HG03196 (cell line): ENCODE measurements at regions not wholly inside any gene's neighbourhood (a gene's known extent, or its start where the extent isn't known, plus 50 kb on each side); places are given as distances from the start of the nearest gene placed in this dataset.
"Not testable (repeated sequence)": the region's sequence is repeated elsewhere in the genome, so short reads cannot be mapped to it uniquely, and the experiment has no call there.

Experiments
- ATAC-seq: cut with Tn5 transposase; IDR thresholded peaks from one replicate; pipeline ENCODE4 v1.9.1; 2021; ENCODE audit not compliant: unreplicated experiment

DNA sequence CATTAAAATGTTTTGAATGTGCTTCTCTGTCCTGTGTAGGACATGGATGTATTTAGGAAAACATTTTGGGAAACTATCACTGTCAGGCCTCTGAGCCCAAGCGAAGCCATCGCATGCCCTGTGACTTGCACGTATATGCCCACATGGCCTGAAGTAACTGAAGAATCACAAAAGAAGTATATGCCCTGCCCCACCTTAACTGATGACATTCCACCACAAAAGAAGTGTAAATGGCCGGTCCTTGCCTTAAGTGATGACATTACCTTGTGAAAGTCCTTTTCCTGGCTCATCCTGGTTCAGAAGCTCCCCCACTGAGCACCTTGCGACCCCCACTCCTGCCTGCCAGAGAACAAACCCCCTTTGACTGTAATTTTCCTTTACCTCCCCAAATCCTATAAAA is 191.1 kb upstream of the MEIS1 start:
- not testable (repeated sequence) for ATAC-seq

DNA sequence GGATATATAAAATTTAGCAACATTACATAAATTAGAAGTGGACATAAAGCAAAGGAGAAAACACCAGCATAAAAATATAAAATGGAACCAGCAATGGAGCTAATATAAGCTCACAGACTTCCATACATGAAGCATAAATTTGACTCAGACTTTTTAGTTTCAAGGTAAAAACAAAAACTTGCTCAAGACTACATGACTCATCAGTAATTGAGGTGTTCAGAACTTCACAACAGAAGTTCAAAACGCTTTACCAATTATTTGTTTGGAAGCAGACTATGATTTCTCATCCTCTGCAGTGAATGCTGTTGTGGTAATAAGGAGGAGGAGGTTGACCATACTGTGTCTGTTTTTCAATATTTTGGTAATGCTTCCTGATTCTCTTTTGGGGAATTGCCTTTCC is 192.0 kb upstream of the MEIS1 start:
- not testable (repeated sequence) for ATAC-seq

DNA sequence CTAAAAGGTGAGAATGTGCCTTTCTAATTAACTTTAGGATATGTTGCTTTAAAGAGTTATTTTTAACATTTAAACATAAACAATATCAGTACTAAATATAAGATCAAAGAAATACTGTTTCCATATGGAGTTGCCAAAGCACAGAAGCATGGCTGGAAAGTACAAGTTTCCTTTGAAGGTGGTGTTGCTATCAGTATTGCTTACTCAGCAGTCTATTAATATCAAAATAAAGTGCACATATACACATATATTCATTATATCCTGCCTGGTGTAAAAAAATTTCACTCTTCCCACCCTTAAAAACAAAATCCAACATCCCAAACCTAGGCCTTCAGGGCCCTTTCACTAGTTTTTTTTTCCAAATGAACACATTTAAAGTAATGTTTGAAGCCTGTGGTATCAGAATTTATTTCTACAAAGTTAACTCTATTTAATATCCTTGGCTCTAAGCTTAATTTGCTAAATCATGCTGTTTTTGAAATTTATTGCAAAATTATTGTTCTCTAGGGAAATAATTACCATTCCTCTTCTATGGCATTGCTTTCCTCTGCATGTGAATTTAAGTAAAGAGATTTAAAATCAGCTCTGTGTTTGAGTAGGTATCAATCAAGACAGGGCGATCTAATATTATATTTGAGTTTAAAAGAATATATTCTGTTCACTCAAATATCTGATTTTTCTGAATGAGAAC is 192.7 kb upstream of the MEIS1 start:
- no peak for ATAC-seq

DNA sequence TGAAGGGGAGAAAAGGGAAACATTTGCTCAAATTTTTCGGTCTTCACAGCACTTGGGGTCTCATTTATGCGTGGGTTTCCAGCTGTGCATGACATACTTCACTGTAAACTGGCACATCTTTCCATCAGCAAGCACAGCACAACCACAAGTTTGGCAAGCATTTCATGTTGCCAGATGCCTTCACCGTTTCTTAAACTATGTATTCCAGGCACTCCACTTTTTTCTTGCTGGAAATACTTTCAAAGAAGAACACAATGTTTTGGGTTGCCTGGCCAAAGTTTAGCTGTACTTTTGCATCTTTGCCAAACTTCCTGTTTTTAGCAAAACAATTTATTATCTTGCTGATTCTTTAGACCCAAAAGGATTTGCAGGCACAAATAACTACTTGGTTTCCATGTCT is 194.6 kb upstream of the MEIS1 start:
- ATAC-seq = no peak

DNA sequence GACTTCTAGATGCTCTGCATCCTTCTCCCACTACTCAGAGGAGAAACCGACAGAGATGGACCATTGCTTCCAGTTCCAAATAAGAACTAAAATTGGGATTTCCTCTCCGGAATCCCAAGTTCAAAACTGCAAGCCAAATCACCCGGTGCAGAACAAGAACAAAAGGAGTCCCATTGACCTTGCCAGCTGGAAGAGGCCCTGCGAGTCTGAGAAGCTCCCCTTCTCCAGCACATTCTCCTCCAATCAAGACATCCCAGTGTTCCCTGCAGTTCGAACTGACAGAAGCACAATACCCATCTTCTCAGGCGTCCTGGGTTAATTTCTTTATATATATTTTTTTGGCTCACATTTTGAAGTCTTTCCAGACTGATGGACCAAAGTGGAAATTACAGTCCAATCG is 195.3 kb upstream of the MEIS1 start:
- ATAC-seq = no peak

DNA sequence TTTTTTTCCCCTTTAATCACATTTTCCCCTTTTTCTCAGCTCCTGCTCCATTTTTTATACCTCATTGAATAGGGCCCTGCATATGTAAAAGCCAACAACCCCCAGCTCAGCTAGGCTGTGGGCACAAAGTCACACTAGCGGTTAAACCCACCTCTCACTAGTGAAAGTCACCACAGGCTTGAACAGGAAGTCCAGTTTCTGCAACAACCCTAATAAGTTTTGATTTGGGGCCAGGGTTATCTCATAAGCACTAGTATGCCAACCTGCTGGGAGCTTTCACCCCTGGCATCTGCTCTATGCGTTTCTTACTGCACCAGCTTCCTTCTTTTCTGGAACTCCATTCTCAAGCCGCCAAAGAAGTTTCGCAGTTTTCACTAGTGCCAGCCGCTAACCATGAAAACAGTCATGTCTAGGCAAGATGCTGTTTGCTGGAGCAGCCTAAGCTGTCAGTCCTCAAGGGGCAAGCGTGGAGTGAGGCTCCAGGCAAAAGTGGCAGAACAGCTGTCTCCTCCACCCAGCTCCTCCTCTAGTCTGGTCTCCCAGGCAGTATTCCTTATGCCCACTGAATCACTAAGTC is 197.0 kb upstream of the MEIS1 start:
- no peak for ATAC-seq

DNA sequence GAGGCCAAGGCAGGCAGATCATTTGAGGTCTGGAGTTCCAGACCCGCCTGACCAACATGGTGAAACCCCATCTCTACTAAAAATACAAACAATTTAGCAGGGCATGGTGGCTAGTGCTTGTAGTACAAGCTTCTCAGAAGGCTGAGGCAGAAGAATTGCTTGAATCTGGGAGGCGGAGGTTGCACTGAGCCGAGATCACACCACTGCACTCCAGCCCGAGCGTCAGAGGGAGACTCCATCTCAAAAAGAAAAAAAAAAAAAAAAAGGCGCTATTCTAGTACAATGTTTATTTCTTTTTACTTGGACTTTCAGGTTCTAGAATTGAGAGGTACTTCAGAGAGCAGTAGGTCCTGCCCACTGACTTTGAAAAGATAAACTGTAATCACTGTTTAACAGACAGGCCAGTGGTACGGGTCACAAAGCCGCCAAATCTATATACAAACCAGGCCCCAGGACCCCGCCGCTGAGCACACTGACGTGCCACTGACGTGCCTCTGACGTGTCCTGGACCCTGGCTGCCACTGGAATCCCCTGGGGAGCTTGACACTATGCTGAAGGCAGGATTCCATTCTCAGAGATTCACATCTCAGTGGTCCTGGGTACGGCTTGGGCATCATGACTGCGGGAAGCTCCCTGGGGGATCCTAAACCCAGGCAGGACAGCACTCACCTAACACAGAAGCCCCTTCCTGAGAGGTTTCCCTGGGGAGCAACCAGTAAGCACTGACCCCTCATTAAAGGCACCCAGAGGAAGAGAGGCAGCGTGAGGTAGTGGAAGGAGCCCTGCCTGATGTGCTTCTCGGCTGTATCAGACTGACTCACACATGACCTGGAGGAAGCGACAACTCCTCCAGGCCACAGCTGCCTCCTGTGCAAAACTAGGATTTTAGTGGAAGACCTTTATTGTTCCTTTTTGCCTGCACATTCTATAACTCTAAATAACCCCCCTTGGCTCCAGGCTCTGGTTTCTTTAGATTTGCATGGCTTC is 197.8 kb upstream of the MEIS1 start:
- no peak for ATAC-seq

DNA sequence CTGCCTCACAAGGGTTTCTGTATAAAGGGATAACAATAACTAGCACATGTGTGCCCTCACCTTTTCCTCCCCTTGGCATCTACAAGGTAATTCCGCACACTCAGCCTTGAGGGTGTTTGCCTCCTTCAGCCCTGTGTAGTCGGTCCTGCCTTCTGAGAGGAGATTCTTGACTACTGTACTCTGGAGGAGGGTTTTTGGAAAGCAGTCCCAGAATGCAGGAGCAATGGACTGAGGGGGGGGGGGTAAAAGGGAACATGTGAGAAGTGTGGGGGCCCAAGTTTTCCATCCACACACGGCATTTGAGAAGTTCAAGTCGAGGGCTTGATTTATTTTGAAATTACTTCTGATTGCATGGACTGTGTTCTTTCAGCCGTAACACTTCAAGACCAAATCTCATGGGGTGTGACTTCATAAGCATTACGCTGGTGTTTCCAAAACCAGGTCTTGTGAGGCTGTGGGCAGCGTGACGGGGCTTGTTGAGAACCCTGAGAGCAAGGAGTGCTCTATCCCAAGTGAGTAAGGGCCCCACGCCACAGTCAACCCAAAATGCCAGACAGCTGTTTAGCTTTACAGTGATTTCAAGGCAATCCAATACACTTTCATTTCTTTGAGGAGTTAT is 198.7 kb upstream of the MEIS1 start:
- no peak for ATAC-seq

DNA sequence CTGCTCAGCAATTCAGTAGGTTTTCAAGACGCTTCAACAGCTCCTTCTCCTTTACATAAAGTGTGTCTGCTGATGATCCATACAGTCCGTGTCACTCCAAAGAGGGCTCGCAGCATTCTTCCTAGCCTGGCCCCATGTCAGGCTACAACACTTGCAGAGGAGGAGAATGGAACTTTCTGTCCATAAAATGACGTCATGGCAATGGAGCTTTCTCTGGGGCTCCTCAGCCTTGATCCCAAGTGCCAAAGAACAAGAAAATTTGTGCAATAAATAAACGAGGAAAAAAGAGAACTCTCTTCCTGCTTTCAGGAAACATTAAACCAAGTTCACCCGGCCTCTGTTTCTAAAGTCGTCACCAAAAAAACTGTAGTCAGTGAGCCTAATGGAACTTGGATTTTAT is 199.5 kb upstream of the MEIS1 start:
- ATAC-seq = no peak

DNA sequence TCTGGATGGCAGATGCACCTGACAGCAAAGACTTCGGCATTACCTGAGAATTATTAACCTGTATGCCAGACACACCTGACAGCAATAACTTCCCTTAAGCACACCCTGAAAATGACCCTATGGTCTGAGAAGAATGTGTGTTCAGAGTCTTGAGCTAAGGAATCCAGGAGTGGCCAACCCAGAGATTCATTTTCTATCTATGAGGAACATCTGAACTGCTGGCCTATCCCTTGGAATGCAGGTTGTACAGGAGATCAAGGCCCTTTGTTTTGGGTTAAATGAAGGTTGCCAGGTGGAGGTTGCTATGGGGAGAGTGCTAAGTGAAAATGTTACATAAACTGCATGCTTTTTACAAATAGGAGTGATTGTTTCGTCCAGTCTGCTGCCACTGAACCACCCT is 200.9 kb upstream of the MEIS1 start:
- ATAC-seq = no peak

DNA sequence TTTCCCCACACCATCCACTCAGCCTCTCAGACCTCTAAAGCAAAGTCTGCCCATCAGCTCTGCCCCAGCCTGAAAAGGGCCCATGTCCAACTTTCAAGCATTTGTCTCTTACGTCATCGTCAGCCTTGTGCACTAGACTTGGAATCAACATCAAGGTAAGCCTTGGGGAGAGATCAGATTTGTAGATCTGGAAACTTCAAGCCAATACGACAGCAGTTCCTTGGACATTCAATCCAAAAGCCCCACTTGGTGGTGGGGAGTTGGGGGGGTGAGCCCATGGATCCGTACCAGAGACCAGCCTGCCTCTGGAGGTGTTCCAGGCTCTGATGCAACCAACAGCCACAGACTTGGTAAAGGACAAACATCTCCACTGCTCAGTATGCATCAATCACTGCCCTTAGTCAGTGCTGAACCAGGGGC is 206.8 kb upstream of the MEIS1 start:
- ATAC-seq = no peak

DNA sequence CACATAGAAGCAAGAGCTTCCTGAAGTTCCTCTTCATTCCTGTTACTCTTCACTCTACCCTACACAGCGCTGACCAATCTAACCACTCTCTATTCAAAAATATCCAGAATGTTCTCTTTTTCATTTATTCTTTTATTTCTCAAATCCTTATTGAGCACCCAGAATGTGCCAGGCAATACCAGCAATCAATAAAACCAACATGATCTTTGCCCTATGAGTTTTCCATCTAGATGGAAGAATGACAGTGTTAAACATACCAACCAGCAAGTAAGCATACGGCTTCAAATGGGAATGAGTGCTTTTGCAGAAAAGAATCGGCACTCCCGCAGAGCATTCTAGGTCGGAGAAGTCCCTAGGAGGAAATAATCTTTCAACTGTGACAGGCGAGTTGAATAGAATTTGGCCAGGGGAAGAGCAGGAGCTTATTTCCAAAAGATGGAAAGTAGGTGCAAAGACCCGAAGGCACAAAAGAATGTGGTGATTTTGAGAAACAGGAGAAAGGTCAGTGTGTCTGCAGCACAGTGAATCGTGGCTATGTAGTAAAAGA is 217.8 kb upstream of the MEIS1 start:
- no peak for ATAC-seq

DNA sequence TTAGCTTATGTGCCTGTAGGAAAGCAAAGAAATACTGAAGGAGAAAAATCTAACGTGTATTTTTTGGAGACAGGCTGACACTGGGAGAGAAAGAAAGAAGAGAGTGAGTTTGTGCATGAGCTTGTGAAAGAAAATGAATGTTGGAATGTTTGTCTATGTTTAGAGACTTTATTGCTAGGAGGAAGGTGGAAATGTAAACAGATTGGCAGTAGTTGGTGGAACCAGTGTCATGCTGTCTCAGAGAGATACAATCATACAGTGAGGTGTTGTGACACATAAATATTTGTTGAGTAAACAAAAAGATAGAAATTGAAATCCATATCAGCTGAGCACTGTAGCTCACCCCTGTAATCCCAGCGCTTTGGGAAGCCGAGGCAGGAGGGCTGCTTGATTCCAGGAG is 222.2 kb upstream of the MEIS1 start:
- no peak for ATAC-seq

DNA sequence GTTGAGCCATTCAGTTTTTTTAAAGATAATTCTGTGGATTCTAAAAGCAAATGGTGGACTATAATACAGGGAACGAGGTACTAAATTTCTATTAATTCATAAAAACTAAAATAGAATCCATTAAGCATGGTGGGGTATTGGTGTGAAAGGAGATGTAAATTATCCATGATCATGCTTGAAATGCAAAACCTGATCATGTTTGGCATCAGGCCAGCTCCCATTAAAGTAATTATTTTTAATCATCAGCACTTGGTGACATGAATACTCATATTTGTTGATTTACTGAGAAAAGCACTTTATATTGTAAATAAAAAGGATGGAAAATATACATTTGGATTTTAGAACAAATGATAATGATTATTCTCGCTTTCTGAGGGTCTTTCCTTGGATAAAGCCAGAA is 232.3 kb upstream of the MEIS1 start:
- no peak for ATAC-seq

DNA sequence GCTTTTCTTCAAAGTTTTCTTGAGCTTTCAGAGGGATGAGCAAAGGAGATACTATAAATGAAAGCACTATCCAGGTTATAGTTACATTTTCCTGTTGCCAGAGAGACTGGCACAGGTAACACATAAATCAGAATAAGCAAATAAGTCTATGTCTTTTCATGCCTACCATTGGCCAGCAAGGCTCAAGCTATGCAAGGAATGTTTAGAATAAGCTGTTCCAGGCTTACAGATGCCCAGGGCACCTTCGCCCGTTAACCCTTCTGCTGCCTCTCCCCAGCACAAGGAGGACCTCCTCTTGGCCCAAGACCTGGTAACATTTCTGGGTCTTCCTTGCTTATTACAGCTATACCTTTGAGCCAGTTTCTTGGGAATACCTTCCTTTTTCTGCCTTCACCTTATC is 233.7 kb upstream of the MEIS1 start:
- ATAC-seq = no peak

DNA sequence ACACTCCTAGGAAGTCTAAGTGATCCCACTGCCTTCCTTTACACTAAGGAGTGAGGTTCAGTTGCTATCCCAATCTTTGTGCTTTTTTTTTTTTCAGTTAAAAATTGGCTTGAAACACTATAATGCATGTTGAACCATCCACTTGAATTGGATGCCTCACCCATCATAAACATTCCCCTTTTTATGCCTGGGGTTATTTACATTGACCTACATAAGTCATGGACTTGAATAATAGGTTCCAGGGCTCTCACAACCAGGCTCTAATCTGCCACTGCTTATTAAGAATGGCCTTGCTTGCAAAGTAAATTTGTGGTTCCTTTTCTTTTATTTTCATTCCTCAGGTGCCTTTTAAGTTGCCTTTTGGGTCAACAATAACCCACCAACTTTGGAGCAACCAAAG is 236.1 kb upstream of the MEIS1 start:
- ATAC-seq = no peak

DNA sequence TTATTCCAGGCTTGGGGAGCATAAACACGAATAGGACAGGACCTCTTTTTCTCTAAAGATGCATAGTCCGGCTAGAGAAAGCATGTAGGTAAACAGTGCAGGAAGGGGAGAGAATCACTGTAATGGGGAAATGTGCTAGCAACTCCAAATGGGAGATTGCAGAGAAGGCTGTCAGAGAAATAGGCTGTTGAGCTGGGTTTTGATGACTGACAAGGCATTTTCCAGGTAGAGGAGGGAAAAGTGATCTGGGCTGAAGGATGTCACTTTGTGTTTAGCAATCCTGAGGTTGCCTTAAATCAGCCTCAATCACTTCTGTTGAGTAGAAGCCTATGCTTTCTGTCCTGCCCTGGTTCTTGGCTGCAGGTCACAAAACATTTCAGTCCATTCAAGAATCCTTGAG is 242.0 kb upstream of the MEIS1 start:
- no peak for ATAC-seq

DNA sequence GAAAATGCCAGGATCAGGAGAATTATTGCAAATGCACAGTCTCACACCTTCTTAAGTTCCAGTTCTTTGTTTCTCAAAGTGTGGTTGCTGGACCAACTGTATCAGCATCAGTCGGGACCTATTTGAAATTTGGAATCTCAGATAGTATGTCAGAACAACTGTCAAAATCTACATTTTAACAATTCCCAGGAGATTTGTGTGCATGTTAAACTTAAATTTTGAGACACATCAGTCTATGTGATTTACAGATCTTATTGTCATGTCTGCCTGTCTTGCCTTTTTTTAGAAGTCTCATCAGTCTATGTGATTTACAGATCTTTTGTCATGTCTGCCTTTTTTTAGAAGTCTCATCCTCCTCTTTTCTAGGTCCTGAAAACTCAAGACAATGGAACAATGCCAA is 243.6 kb upstream of the MEIS1 start:
- no peak for ATAC-seq

DNA sequence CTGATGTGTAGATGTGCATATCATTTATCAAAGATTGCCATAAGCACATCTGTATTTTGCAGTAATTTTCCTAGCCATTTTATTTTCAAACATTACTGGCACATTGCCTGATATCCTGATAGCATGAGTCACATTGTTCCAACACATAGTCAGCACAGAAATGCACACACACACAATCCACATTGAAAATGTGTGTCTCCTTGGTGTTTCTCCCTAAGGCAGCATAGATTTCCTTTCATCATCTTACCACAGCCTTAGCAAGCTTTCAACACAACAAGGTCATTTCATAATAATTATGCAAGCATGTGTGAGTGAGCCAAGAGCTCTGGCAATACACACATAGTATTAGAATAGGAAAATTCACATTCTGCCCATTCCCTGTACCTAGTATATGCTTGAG is 245.4 kb upstream of the MEIS1 start:
- ATAC-seq = no peak

DNA sequence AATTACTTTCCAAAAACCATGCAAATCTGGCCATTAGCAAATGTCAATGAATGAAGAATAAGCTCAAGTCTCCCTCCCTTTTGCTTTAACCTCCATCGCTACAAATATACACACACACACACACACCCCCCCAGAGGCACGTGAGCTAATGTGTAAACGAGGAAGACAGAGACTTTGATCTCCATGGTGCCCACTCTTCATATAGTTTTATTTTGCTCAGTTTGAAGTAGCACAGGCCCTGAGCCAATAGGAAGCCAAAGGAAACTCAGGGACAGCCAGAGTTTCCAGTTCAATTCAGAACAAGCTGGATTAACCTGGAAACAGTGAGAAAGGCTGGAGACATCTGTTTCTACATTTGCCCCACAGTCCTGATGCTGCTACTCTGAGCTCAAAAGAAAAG is 248.4 kb upstream of the MEIS1 start:
- no peak for ATAC-seq

DNA sequence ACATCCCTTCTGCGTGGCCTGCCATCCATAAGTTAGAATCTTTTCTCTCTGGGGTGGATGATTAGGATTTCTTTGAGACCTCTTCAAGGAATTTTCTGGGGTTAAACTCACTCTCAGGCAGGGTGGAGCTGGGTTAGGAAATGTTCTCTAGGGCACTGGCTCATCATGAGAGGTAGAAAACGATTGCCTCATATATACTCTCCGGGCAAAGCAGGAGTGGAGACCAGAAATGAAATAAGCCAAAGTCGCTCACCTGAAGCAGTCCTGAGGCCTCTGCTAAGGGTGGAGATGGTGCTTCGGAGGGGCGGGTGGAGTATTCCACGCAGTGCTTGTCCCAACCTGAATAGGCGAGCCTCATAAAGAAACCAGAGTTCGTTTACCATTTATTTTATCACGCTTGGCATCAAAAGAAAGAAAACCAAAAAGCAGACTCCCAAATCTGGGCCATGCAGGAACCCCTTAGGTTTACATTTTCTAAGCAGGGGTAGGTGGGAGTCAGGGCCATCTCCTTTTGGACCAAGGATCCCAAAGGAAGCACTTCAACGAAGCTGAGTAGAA is 249.3 kb upstream of the MEIS1 start:
- ATAC-seq = no peak
